NCI-H524 (cell line): ENCODE measurements at regions not wholly inside any gene's neighbourhood (a gene's known extent, or its start where the extent isn't known, plus 50 kb on each side); places are given as distances from the start of the nearest gene placed in this dataset.
A peak's percentile ranks its signal among the peaks of the same experiment; 100 is the strongest.
"Not testable (repeated sequence)": the region's sequence is repeated elsewhere in the genome, so short reads cannot be mapped to it uniquely, and the experiment has no call there.

Experiments used
- DNase-seq, 2 experiments: peaks; one replicate each; lab custom pipeline; 2025; lab: John Stamatoyannopoulos, UW

DNA sequence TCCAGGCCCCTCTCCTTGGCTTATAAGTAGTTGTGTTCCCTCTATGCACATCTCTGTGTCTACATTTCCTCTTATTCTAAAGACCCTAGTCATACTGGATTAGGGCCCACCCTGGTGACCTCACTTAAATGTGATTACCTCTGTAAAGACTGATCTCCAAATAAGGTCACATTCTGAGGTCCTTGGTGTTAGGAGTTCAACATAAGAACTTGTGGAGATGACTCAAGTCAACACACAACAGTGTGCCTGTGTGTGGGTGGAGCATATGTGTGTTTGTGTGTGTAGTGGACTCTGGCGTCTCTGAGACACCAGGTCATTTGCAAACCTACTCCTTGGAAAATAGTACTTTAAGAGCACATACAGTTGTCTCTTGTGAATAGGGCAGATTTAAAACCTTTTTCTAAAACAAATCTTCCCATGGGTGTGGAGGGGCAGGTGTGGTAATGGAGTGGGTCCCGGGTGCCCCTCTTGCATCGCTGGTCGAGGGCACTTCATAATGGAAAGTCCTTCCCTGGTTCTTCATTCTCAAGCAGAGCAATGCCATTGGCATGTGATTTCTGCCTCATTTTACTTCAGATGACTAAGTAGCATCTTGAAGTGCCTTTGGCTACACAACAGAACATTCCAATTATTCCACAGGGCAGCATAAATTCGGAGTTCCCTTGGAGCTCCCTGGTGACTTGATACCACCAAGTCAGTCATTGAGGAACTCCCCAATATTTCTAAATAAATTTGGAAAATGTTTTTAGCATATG lies 84.4 kb downstream of the C9orf152 start:
- DNase-seq: no peak

DNA sequence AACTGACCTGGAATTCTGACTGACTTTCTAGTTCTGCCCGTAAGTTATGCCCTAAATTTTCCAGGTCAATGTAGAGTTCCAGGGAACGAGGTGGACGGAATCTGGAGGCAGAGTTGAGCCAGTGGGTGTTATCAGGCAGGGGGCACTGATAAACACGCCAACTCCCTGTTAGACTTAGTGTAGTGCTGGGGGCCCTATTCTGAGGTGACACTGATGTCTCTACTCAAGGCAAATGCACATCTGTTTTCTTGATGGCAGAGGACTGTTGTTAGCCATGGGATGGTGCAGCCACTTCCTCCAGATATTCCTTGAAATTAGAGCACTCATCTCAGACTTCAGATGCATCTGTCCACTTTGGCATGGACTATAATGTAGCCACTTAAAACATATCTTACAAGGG lies 83.5 kb downstream of the C9orf152 start:
- DNase-seq: peak in 1 of 2 experiments; percentile 32

DNA sequence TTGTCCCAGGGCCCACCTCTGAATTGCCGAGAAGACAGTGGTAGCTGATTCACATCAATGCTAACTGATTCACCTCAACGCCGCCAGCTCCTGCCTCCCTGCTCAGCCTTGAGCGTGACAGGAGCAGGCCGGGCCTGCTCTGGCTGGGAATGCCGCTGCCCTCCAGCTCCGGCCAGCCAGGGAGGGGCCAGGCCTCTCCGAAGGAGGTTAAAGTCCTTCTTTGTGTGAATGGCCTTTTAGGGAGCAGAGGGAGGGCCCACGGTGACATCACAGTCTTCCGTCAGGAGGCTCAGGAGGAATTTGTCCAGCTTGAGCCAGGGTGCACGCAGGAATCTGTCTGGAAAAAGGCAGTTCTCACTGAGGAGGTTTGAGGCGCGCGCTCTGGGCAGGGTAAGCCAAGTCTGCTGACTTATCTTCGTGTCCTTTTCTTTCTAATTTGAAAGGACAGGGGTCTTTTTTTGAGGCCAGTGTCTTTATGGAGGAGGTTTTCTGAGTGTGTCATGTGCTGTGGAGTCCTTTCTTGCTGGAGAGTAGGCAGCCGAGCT lies 82.7 kb downstream of the C9orf152 start:
- no peak for DNase-seq

DNA sequence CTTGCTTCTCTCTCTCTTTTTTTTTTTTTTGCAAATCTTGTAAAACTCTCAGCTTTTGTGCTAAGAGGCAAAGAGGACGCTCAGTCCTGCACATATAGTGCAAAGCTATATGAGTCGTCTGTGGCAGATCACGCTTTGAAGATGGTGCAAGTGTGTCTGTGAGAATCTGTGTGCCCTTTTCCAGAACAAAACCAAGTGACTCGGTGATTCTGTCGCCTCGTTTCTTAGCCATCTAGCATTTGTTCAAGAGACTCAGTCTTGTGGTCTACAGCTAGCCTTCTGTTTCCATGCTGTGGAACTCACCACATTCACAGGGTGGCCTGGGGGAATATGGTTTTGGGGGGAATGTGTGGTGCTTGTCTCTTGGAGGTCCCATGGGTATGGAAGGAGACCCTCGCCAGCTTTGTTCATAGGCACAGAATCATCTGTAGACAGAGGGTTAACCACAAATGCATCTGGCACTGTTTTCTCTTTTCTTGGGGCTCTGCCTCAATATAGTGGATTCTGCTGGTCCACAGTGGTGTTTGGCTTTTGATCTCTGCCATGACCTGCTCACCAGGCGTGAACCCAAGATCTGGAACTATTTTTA lies 82.1 kb downstream of the C9orf152 start:
- no peak for DNase-seq

DNA sequence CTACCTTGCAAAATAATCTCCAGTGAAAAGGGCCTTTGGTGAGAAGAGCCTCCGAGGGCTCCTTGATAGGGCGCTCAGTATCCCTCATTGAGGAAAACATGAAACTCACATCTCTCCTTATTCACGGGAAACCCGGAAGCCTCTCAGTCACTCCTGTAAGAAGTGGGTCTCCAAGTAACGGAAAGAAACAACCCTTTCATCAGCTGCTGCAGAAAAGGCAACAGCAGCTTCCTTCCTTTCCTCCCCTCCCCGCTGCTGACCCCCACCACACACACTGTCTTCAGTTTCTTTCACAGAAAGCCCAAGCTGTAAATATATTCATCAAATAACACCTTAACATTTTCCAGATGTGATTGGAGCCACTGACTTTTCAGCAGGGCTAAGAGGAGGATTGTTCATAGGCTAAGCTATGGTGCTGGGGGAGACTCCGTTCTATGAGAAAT lies 81.4 kb downstream of the C9orf152 start:
- no peak for DNase-seq

DNA sequence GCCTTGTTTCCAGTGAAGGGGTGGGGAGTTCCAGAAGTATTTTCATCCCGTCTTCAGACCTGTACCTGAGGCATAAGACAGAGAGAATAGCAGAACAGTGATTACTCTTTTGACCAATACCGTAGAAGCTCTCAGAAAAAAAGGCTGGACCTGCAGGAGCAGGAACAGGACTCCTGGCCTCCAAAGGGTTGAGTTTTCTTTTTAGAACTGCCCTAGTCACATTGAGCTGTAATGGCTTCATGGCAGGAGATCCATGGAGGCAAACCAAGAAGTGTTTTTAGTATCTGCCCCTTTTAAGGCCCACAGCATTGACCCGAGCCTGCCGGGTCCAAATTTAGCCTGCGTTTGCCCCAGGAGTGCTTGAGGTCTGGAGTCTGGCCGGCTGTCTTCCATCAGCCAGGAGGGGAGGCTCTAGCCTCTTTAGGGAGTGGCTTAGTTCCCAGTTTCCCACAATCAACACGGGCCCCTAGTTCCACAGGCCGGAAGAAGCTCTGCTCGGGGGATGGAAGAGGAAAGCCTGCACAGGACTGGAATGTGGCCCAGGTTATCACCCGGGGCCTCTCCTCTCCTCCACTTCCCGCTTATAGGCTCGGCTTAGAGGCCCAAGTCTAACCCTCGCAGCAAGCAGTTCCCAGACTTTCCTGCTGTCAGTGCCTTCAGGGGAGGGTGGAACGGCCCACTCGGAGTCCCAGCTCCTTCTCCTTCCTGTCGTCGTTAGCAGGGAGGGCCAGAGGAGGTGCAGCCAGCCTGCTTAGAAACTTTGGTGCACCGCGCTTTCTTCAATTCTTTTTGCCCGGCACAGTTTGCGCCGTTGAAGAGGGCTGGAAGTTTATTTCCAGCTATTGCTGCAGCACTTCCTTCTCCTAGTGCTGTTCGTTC lies 80.7 kb downstream of the C9orf152 start:
- DNase-seq: no peak

DNA sequence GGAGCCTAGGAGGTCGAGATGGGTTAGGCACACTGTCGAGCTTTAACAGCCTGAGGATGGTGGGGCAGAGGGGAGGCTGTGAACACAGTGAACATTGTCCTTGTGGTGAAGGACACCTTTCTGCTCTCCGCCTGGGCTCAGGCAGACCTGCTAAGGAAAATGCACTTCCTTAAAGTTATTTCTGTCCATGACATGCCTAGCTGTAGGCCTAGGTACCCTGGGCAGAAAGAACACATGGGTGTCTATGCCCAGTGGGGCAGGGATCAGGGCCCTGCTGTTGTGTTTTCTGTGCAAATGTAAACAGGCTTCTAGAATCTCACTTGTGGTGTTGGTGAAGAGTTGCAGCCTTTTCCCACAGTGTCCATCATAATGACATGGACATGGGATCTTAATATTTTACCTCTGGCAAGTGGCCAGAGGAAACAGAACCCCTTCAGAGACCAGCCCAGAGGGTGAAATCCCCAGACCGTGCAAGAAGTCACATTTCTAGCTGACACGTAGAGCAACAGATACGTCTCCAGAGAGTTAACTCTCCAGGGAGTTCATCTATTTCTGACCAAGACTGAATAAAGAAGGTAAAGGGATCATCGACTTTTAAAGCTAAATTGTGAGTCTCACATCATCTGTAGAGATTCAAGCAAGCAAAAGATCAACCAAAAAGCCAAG lies 79.2 kb downstream of the C9orf152 start:
- DNase-seq: no peak

DNA sequence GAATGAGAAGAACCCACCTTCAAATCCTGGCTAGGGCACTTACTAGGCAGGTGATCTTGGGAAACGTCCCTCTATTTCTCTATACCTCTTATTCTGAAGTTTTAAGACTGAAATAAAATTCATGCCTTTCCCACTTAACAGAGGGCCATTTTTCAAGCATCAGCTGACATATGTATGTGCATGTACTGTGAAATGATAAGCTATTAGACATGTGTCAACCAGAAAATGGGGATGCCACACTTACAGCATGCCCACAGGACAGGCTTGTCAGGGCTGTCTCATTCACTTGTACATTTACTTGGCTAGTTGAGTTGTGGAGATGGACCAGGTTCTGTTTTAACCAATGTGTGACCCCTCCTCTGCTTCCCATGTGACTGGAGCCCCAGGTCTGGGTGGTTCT lies 78.5 kb downstream of the C9orf152 start:
- DNase-seq: no peak

DNA sequence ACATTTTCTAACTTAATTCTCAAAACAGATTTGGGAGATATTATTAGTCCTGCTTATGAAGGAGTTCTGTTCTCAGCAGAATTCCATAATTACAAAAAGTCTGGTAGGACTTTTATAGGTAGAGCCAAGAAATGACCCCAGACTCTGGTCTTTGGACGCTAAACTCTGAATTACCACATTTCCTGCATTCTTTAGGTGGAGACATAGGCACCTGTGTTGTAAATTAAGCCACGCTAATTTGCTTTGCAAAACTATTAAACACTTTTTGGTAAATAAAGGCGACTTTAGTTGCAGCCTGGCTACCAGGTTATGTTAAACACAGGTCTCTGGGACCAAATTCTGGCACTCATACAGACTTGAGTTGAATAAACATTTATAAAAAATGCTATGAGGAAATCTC lies 77.7 kb downstream of the C9orf152 start:
- DNase-seq: no peak

DNA sequence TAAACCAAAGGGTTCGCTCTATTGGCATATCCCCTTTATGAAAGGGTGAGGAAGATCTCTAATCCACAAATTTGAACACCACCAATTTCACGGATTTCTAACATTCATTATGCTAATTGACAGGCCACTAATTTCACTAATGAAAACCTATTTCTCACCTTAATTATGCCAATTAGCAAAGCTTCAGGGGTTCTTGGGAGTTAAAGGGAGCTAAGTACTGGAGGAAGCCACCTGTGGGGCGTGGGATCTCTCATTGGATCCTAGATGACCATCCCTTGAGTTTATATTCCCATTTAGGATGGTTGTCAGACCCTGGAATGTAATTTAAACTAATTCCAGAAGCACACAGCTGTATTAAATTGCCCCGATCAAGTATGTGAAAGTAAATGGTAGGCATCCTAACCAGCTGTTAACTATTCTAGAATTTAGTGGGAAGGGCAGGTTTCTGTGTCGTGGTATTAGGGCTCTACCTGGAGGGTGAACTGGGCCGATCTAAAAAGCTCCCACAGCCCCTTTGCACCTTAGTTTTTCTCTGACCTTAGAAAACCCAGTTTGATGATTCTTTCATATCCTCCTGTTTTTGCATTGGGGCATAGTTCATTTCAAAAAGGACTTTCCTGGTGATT lies 77.1 kb downstream of the C9orf152 start:
- no peak for DNase-seq

DNA sequence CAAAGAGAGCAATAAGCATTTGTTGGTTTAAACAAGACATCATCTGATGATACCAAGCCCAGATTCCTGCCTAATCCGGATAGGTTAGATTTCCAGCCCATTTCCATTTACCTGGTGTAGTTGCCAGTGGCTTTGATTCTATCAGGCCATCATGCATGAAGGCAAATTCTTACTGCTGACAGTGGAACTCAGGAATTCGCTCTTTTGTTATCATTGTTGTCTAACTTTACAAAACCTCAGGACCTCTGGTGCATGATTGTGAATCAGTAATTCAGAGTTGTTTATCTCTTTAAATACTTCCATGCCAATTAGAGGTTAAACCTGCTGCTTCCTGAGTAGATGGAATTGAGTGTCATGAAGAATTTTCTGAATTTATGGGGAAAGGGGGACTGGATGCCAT lies 76.5 kb downstream of the C9orf152 start:
- DNase-seq: no peak

DNA sequence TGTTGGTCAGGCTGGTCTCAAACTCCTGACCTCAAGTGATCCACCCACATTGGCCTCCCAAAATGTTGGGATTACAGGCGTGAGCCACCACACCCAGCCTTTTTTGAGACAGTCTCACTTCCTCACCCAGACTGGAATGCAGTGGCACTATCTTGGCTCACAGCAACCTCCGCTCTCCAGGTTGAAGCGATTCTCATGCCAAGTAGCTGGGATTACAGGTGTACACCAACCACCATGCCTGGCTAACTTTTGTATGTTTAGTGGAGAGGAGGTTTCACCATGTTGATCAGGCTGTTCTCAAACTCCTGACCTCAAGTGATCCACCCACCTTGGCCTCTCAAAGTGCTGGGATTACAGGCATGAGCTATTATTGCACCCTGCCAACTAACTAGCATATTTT lies 75.4 kb downstream of the C9orf152 start:
- DNase-seq: not testable (repeated sequence)

DNA sequence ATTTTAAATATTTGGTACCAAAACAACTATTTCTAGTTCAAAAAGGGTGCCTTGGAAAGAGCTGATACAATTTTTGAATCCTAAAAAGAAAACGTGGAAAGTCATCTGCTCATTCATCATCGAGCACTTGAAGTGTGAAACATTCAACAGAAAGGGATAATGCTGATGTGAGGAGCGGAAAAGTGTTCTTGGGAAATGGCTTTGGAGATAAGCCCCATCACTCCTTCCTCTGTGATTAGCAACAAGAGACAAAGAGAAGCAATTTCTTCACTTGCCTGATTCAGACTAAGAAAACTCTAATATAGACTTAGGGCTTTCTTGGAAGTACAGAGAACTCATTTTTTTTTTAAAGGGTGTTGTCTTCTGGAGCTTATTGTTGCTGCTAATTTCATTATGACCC lies 74.9 kb downstream of the C9orf152 start:
- no peak for DNase-seq

DNA sequence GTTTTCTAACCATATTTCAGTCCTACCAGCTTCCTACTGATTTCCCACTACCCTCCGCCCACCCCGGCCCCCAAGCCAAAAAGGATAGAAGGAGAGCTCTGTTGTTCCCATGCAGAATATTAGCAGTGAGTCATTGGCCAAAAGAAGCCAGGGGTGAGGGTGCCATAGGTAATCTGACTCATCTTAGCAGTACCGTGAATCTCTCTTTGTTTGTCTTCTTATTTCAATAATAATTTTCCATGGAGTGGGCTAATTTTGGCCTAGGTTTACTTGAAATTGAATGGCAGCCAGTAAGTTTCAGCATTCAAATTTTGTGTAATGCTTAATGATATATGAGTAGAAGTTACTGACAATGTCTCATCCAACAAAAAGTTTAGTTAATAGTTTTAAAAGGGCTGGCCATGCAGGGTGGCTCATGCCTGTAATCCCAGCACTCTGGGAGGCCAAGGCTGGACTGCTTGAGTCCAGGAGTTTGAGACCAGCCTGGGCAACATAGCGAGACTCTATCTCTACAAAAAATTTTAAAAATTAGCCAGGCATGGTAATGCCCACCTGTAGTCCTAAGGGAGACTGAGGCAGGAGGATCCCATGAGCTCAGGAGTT lies 74.2 kb downstream of the C9orf152 start:
- DNase-seq: no peak

DNA sequence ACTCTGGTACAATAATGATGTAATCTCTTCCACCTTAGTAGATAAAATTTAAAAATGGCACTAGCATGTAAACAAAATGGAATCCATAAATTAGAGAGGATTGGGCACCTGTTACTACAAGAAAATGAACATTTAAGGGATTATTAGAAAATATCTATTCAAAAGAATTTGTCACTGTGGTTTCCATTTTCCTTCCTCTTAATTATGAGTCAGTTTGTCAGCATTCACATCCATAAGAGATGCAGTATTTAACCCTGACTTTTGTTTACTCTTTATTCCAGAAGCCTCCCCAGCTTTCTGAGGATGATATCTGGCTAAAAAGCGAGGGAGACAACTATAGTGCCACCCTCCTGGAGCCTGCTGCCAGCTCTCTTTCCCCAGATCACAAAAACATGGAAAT lies 72.1 kb downstream of the C9orf152 start:
- DNase-seq: no peak

DNA sequence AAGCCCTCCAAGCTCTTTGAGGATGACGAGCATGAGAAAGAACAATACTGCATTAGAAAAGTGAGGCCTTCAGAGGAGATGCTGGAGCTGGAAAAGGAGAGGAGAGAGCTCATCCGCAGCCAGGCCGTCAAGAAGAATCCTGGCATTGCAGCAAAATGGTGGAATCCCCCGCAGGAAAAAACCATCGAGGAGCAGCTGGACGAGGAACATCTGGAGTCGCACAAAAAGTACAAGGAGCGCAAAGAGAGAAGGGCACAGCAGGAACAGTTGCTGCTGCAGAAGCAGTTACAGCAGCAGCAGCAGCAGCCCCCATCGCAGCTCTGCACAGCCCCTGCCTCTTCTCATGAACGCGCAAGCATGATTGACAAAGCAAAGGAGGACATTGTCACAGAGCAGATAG lies 71.2 kb downstream of the C9orf152 start:
- no peak for DNase-seq

DNA sequence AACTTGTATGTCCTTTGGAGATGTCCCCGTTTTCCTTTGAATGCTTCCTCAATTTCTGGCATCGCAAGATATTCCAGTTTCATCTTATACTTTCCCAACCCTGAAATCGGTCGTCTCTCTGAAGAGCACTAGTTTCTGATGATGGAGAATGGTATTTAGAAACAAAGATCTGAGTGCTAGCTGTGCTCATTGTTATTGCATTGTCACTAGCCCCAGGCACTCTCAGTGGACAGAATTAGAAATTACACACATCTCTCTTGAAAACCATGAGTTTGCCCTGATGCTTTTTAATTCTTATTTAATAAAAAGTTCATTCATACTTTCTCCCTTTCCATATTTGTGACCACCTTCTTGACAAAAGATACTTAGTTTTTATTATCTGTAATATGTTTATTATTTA lies 67.7 kb downstream of the C9orf152 start:
- DNase-seq: no peak

DNA sequence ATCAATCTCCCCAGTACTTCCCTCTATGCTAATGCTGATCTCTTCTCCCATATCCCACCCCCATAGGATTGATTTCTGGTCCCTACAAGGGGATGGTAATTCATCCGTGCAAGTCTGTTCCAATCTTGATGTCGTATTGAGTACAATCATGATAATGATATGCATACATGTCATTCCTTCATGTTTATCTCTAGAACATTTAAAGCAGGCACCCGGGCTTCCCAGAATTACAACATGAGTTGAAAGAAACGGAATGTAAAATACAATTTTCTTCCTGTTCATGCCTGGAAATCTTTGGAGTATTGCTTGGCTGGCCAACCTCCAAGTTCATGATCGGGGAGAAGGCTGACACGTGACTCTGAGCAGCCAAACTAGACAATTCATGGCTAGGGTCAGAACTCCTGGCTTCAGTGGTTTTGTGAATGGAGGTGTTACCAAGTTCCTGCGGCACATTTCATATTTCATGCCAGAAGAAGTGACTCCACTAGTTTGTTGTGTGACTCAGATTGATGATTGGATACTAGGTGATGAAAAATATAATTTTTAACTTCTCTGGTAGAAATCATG lies 66.6 kb downstream of the C9orf152 start:
- no peak for DNase-seq

DNA sequence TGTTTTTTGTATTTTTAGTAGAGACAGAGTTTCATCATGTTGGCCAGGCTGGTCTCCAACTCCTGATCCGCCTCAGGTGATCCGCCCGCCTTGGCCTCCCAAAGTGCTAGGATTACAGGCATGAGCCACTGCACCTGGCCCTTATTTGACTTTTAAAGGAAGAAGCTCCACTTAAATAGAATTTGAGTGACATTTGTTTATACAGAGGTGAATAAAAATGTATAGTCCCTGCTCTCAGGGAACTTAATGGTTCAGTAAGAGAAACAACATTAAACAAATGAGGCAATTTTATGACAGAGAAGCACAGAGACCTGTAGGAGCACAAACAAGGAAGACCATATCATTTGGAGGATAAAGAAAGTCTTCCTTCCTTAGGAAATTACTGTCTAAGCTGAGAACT lies 65.7 kb downstream of the C9orf152 start:
- DNase-seq: no peak

DNA sequence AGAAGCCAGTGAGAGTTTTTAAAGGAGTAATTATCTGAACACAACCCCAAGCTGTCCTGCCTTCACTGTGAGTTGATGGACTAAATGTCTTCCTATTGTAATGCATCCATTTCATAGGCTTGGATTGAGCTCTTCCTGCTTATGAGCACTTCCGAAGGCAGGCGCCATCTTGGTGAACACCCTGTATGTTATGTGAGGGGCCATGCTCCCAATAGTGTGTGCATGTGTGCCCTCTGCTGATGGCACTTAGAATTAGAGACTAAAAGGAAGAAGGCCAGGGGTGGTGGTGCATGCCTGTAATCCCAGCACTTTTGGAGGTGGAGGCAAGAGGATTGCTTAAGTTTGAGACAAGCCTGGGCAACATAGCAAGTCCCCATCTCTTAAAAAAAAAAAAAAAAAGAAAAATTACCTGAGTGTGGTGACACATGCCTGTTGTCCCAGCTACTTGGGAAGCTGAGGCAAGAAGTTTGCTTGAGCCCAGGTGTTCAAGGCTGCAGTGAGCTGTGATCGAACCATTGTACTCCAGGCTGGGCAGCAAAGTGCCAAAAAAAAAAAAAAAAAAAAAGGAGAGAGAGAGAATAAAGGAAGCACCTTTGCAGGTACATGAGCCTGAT lies 65.0 kb downstream of the C9orf152 start:
- DNase-seq: peak; percentile 26 to 74
